Osteocyte (in vitro differentiated cells): ENCODE measurements at regions not wholly inside any gene's neighbourhood (a gene's known extent, or its start where the extent isn't known, plus 50 kb on each side); places are given as distances from the start of the nearest gene placed in this dataset.

Experiments used
- DNase-seq: peaks from one replicate; pipeline ENCODE4 v3.0.0; 2021; ENCODE audit warnings: mixed read lengths; ENCODE audit not compliant: unreplicated experiment; ENCODE audit errors: extremely low spot score
- H3K27ac Mint-ChIP-seq: one replicate; pipeline ENCODE4 v1.8.0; 2021; ENCODE audit warnings: mild to moderate bottlenecking, mixed read lengths; ENCODE audit not compliant: unreplicated experiment
- H3K27me3 Mint-ChIP-seq: one replicate; pipeline ENCODE4 v1.8.0; 2021; ENCODE audit warnings: mixed read lengths; ENCODE audit not compliant: unreplicated experiment
- H3K36me3 Mint-ChIP-seq: one replicate; pipeline ENCODE4 v1.8.0; 2021; ENCODE audit warnings: mixed read lengths; ENCODE audit not compliant: unreplicated experiment
- H3K4me1 Mint-ChIP-seq: one replicate; pipeline ENCODE4 v1.8.0; 2021; ENCODE audit warnings: mixed read lengths; ENCODE audit not compliant: unreplicated experiment
- H3K4me3 Mint-ChIP-seq: one replicate; pipeline ENCODE4 v1.8.0; 2021; ENCODE audit warnings: mild to moderate bottlenecking, moderate library complexity, mixed read lengths; ENCODE audit not compliant: unreplicated experiment
- H3K9me3 Mint-ChIP-seq: one replicate; pipeline ENCODE4 v1.8.0; 2021; ENCODE audit warnings: mixed read lengths; ENCODE audit not compliant: unreplicated experiment
- CTCF ChIP-seq: fragments of 200-600 bp; sonication (generic); IDR thresholded peaks from 2 replicates; pipeline ENCODE4 v1.5.0; 2021; ENCODE audit warnings: antibody characterized with exemption, mild to moderate bottlenecking, moderate library complexity

- no peak for DNase-seq
- H3K4me1 Mint-ChIP-seq, result peaks cover 10% of the 10 kb centered on the region
- no peaks in the 10 kb centered on the region for H3K27me3 Mint-ChIP-seq
- peaks cover 5% of the 10 kb centered on the region for H3K36me3 Mint-ChIP-seq
- no peak overlapping the region for H3K27ac Mint-ChIP-seq
- no peak overlapping the region for H3K4me3 Mint-ChIP-seq
- H3K9me3 Mint-ChIP-seq, result peaks cover 4% of the 10 kb centered on the region
- TF ChIP-seq CTCF, result no peak
Observed at GRCh38 chr3:170776887-170777563, 93.0 kb downstream of the RPL22L1 start.

GRCh38 chr3:170773682-170774425 lies 96.1 kb downstream of the RPL22L1 start:
- no peak for TF ChIP-seq CTCF
- Mint-ChIP-seq H3K9me3 (peaks cover 4% of the 10 kb centered on the region), H3K36me3 (peaks cover 5% of the 10 kb centered on the region), H3K27me3 (no peaks in the 10 kb centered on the region), H3K4me1 (peaks cover 24% of the 10 kb centered on the region), H3K27ac (no peak overlapping the region), H3K4me3 (no peak overlapping the region)
- DNase-seq, result no peak

- no peak for TF ChIP-seq CTCF
- Mint-ChIP-seq H3K4me3 (no peak overlapping the region), H3K9me3 (no peaks in the 10 kb centered on the region), H3K27me3 (no peaks in the 10 kb centered on the region), H3K27ac (peak overlapping the region; percentile 14), H3K4me1 (peaks cover 41% of the 10 kb centered on the region), H3K36me3 (no peaks in the 10 kb centered on the region)
- DNase-seq, result no peak
Observed at GRCh38 chr3:170772175-170772574, 97.8 kb downstream of the RPL22L1 start.

GRCh38 chr3:170768334-170768801 lies 101.6 kb downstream of the RPL22L1 start:
- no peak for TF ChIP-seq CTCF
- Mint-ChIP-seq H3K4me3 (no peak overlapping the region), H3K9me3 (no peaks in the 10 kb centered on the region), H3K27me3 (no peaks in the 10 kb centered on the region), H3K36me3 (no peaks in the 10 kb centered on the region), H3K27ac (peak overlapping the region; percentile 40), H3K4me1 (peaks cover 57% of the 10 kb centered on the region)
- DNase-seq, result no peak

GRCh38 chr3:170767576-170767941 lies 102.4 kb downstream of the RPL22L1 start:
- H3K27me3 Mint-ChIP-seq, result no peaks in the 10 kb centered on the region
- DNase-seq, result no peak
- no peak overlapping the region for H3K27ac Mint-ChIP-seq
- H3K36me3 Mint-ChIP-seq, result no peaks in the 10 kb centered on the region
- no peaks in the 10 kb centered on the region for H3K9me3 Mint-ChIP-seq
- no peak for TF ChIP-seq CTCF
- peaks cover 53% of the 10 kb centered on the region for H3K4me1 Mint-ChIP-seq
- no peak overlapping the region for H3K4me3 Mint-ChIP-seq
